Activated CD8-positive, alpha-beta T cell treated with anti-CD3 and anti-CD28 coated beads for 36 hours (primary cell): ENCODE measurements at regions not wholly inside any gene's neighbourhood (a gene's known extent, or its start where the extent isn't known, plus 50 kb on each side); places are given as distances from the start of the nearest gene placed in this dataset.

ENCODE experiments used
- ATAC-seq: fragments of 200-7000 bp; cut with Tn5 transposase; one replicate; pipeline ENCODE4 v1.10.0; 2021; ENCODE audit warnings: mild to moderate bottlenecking, moderate library complexity
- CTCF ChIA-PET: fragments of 350-600 bp; sonication (Branson Sonifier 250); formaldehyde crosslinking; loops from one replicate; lab custom pipeline; 2021; ENCODE audit warnings: antibody characterized with exemption; lab: Charles Lee
- POLR2A ChIA-PET: fragments of 350-600 bp; sonication (Branson Sonifier 250); formaldehyde crosslinking; loops from one replicate; lab custom pipeline; 2021; ENCODE audit warnings: antibody characterized with exemption; lab: Charles Lee
- DNase-seq: peaks from one replicate; pipeline ENCODE4 v3.0.0-alpha.2; 2020
- H3K27ac Mint-ChIP-seq: one replicate; pipeline ENCODE4 v1.8.0; 2021; ENCODE audit warnings: mild to moderate bottlenecking, mixed read lengths
- H3K27me3 Mint-ChIP-seq: one replicate; pipeline ENCODE4 v1.8.0; 2021; ENCODE audit warnings: mixed read lengths
- H3K36me3 Mint-ChIP-seq: one replicate; pipeline ENCODE4 v1.8.0; 2021; ENCODE audit warnings: low read depth, mixed read lengths
- H3K4me1 Mint-ChIP-seq: one replicate; pipeline ENCODE4 v1.8.0; 2021; ENCODE audit warnings: low read depth, mixed read lengths
- H3K4me3 Mint-ChIP-seq: one replicate; pipeline ENCODE4 v1.8.0; 2021; ENCODE audit warnings: mild to moderate bottlenecking, moderate library complexity, mixed read lengths
- H3K9me3 Mint-ChIP-seq: one replicate; pipeline ENCODE4 v1.8.0; 2021; ENCODE audit warnings: mixed read lengths
- intact Hi-C: fragments of 100-400 bp; cut with micrococcal nuclease; formaldehyde crosslinking; loops from one replicate; pipeline ENCODE4 v1.10.0; 2022
- TF ChIP-seq, protein P1 (sequence below): fragments of 200-600 bp; IDR thresholded peaks from one replicate; pipeline ENCODE4 v1.8.0; 2022; ENCODE audit warnings: antibody characterized with exemption, mild to moderate bottlenecking

DNA sequence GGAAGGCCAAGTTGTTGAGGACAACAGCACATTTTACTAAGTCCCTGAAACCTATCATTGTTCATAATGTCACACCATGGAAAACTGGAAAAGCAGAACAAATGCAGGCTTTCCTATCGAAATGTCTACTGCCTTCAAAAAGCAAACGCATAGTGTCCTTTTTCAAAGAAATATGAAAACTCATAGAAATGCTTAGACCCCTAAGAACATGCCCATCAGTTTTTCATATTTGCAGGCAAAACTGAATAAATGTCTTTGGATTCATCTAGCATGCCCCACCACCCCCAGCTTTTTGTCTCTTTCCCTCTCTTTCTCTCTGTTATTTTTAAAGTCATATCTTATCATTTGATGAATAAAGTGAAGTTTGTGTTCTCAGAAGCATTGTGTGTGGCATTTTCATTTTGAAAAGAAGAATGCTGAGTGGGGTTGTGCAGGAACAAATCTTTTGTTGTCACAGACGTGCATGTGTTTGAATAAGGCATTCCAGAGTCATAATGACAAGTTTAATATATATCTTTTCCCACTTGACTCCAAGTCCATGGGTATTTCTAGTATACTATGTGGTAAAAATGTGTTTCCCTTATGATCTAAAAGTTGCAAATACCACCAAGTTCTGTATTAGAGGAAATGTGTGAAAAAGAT is 2180.0 kb upstream of the PIK3C3 start:
- TF ChIP-seq, protein P1, sequence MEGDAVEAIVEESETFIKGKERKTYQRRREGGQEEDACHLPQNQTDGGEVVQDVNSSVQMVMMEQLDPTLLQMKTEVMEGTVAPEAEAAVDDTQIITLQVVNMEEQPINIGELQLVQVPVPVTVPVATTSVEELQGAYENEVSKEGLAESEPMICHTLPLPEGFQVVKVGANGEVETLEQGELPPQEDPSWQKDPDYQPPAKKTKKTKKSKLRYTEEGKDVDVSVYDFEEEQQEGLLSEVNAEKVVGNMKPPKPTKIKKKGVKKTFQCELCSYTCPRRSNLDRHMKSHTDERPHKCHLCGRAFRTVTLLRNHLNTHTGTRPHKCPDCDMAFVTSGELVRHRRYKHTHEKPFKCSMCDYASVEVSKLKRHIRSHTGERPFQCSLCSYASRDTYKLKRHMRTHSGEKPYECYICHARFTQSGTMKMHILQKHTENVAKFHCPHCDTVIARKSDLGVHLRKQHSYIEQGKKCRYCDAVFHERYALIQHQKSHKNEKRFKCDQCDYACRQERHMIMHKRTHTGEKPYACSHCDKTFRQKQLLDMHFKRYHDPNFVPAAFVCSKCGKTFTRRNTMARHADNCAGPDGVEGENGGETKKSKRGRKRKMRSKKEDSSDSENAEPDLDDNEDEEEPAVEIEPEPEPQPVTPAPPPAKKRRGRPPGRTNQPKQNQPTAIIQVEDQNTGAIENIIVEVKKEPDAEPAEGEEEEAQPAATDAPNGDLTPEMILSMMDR: no peak
- Mint-ChIP-seq H3K36me3 (no peaks in the 10 kb centered on the region), H3K27ac (no peak overlapping the region), H3K4me3 (no peak overlapping the region), H3K4me1 (no peaks in the 10 kb centered on the region), H3K27me3 (no peaks in the 10 kb centered on the region), H3K9me3 (no peaks in the 10 kb centered on the region)
- intact Hi-C loops: no loop called here
- ATAC-seq (no peak), DNase-seq (no peak)
- ChIA-PET CTCF (no interaction called here), POLR2A (no interaction called here)

GRCh38 chr18:39773646-39774045 is 2181.4 kb upstream of the PIK3C3 start:
- H3K9me3 Mint-ChIP-seq: no peaks in the 10 kb centered on the region
- CTCF ChIA-PET: no interaction called here
- DNase-seq (no peak), ATAC-seq (no peak)
- no peaks in the 10 kb centered on the region for H3K4me1 Mint-ChIP-seq
- no peak overlapping the region for H3K27ac Mint-ChIP-seq
- TF ChIP-seq, protein P1: no peak
- H3K36me3 Mint-ChIP-seq: no peaks in the 10 kb centered on the region
- no peak overlapping the region for H3K4me3 Mint-ChIP-seq
- intact Hi-C loops: no loop called here
- POLR2A ChIA-PET: no interaction called here
- no peaks in the 10 kb centered on the region for H3K27me3 Mint-ChIP-seq

DNA sequence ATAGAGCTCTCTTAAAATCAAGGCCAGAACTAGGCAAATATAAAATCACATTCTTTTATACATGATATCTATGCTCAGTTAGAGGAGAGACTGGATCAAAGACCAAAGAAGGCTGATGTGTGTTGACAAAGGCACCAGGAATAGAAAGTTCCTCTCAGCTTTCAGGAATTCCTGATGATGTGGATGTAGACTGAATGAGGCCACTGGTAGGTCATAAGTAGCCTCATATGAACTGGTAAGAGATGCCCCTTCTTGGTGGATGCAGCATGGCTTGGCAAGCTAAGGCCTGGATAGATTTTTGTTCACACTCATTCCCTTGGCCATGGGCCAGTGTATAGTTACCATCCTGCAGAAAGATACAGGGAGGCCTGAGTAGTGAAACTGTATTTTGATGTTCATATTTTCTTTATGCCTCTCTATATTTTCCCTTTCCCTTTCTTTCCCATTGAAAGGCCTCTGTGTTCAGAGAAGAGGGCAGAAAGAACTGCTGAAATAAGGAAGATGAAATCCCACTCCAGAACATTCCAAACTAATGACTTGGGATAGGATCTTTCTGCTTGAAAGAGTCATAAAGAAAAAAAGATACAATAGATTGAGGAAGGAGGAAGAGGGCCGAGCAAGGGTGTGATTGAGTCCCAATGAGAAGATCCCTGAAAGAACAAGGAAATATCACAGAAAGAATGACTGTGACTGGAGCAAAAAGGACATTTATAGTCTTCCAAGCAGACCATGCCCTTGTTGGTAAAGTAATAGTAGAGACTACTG is 2182.7 kb upstream of the PIK3C3 start:
- ATAC-seq: no peak
- H3K4me1 Mint-ChIP-seq: no peaks in the 10 kb centered on the region
- CTCF ChIA-PET: no interaction called here
- no peak overlapping the region for H3K4me3 Mint-ChIP-seq
- H3K36me3 Mint-ChIP-seq: no peaks in the 10 kb centered on the region
- H3K27ac Mint-ChIP-seq: no peak overlapping the region
- POLR2A ChIA-PET: no interaction called here
- no peaks in the 10 kb centered on the region for H3K9me3 Mint-ChIP-seq
- intact Hi-C loops: no loop called here
- TF ChIP-seq, protein P1: no peak
- no peak for DNase-seq
- no peaks in the 10 kb centered on the region for H3K27me3 Mint-ChIP-seq

DNA sequence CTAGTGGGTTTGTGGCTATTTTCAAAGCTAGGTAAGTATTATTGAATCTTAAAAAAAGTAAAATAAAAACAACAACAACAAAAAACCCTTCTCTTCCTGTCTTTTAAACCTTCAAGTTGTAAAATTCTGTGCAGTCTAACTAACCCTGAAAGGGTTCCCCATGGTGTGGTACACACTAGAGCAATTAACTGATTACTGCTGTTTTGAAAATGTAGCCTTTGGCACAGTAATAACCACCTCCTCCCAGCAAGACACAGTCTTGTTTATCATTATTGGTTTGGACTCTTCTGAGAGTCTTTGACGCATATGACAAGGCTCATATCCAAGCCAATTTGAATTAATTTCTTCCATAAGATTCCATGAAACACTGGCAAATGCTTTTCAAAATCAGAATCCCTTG is 2184.6 kb upstream of the PIK3C3 start:
- H3K36me3 Mint-ChIP-seq: no peaks in the 10 kb centered on the region
- no peaks in the 10 kb centered on the region for H3K27me3 Mint-ChIP-seq
- peaks cover 3% of the 10 kb centered on the region for H3K9me3 Mint-ChIP-seq
- TF ChIP-seq, protein P1: no peak
- intact Hi-C loops: no loop called here
- no peak overlapping the region for H3K27ac Mint-ChIP-seq
- POLR2A ChIA-PET: no interaction called here
- DNase-seq (no peak), ATAC-seq (no peak)
- CTCF ChIA-PET: no interaction called here
- no peaks in the 10 kb centered on the region for H3K4me1 Mint-ChIP-seq
- H3K4me3 Mint-ChIP-seq: no peak overlapping the region

GRCh38 chr18:39764873-39765272 is 2190.2 kb upstream of the PIK3C3 start:
- Mint-ChIP-seq H3K27me3 (no peaks in the 10 kb centered on the region), H3K4me1 (no peaks in the 10 kb centered on the region), H3K4me3 (no peak overlapping the region), H3K27ac (no peak overlapping the region), H3K9me3 (peaks cover 5% of the 10 kb centered on the region), H3K36me3 (no peaks in the 10 kb centered on the region)
- TF ChIP-seq, protein P1: no peak
- ATAC-seq: no peak
- CTCF ChIA-PET: no interaction called here
- intact Hi-C loops: no loop called here
- DNase-seq: no peak
- POLR2A ChIA-PET: no interaction called here
